ENCODE measurements at regions not wholly inside any gene's neighbourhood (a gene's known extent, or its start where the extent isn't known, plus 50 kb on each side); places are given as distances from the start of the nearest gene placed in this dataset.

- no peak for TF ChIP-seq CTCF (IDR thresholded peaks at IDR 0.05; ENCODE audit: low read depth, low read length)
- no peak for TF ChIP-seq MYC (IDR thresholded peaks at IDR 0.05; ENCODE audit: low read depth, low read length)
- no peak for TF ChIP-seq POLR2A (IDR thresholded peaks at IDR 0.05; ENCODE audit: extremely low read depth, insufficient read length)
Measured at GRCh38 chr5:6080436-6080835, 297.9 kb downstream of the MED10 start.

All from NB4 (cell line).